Fibroblast of lung (primary cell): ENCODE measurements at regions not wholly inside any gene's neighbourhood (a gene's known extent, or its start where the extent isn't known, plus 50 kb on each side); places are given as distances from the start of the nearest gene placed in this dataset.

Experiments
- EZH2 ChIP-seq: IDR thresholded peaks from 2 replicates; pipeline ENCODE4 v1.5.1; 2012; ENCODE audit warnings: low read length, control low read depth, mild to moderate bottlenecking; ENCODE audit errors: missing control alignments
- TF ChIP-seq, protein P1 (sequence below), 2 donors: IDR thresholded peaks in 1 of 2; conservative IDR thresholded peaks in 1 of 2; 1 replicate in 1 of 2; 2 replicates in 1 of 2; pipeline ENCODE4 v1.5.1; 2011 to 2012; ENCODE audit warnings: low read length in 2 of 2, control low read depth in 1 of 2, inconsistent platforms in 1 of 2, low read depth in 1 of 2, mild to moderate bottlenecking in 1 of 2

DNA sequence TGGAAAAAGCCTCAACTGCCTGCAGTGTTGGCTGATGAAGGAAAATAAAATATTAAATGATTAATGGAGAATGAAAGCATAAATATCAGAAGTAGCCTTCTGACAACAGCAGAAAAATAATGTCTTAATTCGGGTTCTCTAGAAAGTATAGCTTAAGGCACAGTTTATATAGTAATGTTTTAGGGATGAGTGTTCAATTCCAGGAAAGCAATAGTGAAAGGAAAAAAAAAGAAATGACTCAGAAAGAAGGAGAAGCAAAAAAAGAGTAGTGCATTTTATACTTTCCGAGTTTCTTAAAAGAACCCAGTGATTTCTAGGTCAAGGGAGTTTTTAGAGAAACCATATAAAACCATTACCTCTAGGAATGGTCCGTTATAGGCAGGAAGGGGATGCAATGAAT is 137.3 kb downstream of the HTR1B start:
- TF ChIP-seq, protein P1, sequence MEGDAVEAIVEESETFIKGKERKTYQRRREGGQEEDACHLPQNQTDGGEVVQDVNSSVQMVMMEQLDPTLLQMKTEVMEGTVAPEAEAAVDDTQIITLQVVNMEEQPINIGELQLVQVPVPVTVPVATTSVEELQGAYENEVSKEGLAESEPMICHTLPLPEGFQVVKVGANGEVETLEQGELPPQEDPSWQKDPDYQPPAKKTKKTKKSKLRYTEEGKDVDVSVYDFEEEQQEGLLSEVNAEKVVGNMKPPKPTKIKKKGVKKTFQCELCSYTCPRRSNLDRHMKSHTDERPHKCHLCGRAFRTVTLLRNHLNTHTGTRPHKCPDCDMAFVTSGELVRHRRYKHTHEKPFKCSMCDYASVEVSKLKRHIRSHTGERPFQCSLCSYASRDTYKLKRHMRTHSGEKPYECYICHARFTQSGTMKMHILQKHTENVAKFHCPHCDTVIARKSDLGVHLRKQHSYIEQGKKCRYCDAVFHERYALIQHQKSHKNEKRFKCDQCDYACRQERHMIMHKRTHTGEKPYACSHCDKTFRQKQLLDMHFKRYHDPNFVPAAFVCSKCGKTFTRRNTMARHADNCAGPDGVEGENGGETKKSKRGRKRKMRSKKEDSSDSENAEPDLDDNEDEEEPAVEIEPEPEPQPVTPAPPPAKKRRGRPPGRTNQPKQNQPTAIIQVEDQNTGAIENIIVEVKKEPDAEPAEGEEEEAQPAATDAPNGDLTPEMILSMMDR (conservative IDR thresholded peaks at IDR 0.05 in 1 of 2, IDR thresholded peaks at IDR 0.05 in 1 of 2; ENCODE audit: low read depth in 1 of 2, low read length in 2 of 2): no peak
- TF ChIP-seq EZH2: no peak
